ENCODE measurements at regions not wholly inside any gene's neighbourhood (a gene's known extent, or its start where the extent isn't known, plus 50 kb on each side); places are given as distances from the start of the nearest gene placed in this dataset.
A peak's percentile ranks its signal among the peaks of the same experiment; 100 is the strongest.

DNA sequence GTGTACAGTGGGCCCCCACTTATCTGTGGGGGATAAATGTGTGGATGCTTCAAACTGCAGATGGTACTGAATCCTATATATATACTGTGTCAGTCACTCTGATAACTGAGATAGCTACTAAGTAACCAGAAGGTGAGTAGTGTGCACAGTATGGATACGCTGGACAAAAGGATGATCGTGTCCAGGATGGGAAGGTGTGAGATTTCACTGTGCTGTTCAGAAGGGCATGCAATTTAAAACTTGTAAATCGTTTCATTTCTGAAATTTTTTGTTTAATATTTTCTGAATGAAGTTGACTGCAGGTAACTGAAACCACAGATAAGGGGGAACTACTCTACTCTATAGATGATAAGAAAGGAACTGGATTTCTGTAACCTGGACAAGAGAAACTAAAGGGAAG, 52.1 kb upstream of the SESN3 start:
- DNase-seq (ENCODE audit: low read depth, low spot score) = no peak

DNA sequence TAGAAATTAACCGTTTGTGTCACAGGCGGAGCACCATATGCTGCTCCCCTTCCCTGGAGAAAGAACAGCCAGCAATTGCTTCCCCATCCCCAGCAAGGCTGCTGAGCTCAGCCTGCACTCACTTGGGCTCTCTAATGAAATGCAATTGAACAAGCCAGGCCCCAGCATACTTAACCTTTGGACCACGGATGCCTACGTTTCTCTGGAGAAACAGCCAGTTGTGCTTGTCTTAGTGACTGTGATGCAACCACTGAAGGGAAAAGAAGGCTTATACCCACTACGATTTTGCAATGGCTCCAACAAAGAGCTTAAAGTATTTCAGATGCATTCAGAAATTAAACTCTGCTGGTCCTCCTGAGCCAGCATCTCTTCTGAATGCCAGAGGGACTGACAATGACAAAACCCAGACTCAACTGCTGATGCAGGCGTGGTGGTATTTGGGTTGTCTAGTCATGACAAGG, 51.3 kb upstream of the SESN3 start:
- peak; percentile 73 for DNase-seq (ENCODE audit: low read depth, low spot score)
